HG02885 (cell line): ENCODE measurements at regions not wholly inside any gene's neighbourhood (a gene's known extent, or its start where the extent isn't known, plus 50 kb on each side); places are given as distances from the start of the nearest gene placed in this dataset.

Source experiments
- ATAC-seq: cut with Tn5 transposase; IDR thresholded peaks from one replicate; pipeline ENCODE4 v1.9.1; 2021; ENCODE audit warnings: mild to moderate bottlenecking; ENCODE audit not compliant: unreplicated experiment, poor library complexity

GRCh38 chr2:237194906-237195305 lies 109.2 kb downstream of the COPS8 start:
- ATAC-seq, result no peak

GRCh38 chr2:237195396-237196120 lies 109.9 kb downstream of the COPS8 start:
- ATAC-seq, result no peak

GRCh38 chr2:237196409-237196808 lies 110.7 kb downstream of the COPS8 start:
- no peak for ATAC-seq

- ATAC-seq, result no peak
These were observed 111.4 kb downstream of the COPS8 start for GRCh38 chr2:237196866-237197618.

- ATAC-seq, result no peak
These were observed 112.6 kb downstream of the COPS8 start for GRCh38 chr2:237198164-237198855.

- ATAC-seq, result no peak
These were observed 113.4 kb downstream of the COPS8 start for GRCh38 chr2:237199082-237199481.

- ATAC-seq, result no peak
These were observed 113.9 kb downstream of the COPS8 start for GRCh38 chr2:237199577-237199976.

- no peak for ATAC-seq
These were observed 114.8 kb downstream of the COPS8 start for GRCh38 chr2:237200462-237200861.

GRCh38 chr2:237201461-237202287 lies 116.0 kb downstream of the COPS8 start:
- ATAC-seq, result peak; percentile 89

GRCh38 chr2:237202288-237203030 lies 116.8 kb downstream of the COPS8 start:
- no peak for ATAC-seq

GRCh38 chr2:237205043-237205541 lies 119.4 kb downstream of the COPS8 start:
- ATAC-seq, result no peak

- no peak for ATAC-seq
These were observed 119.9 kb downstream of the COPS8 start for GRCh38 chr2:237205561-237205971.

- ATAC-seq, result no peak
These were observed 122.0 kb downstream of the COPS8 start for GRCh38 chr2:237207646-237208045.

GRCh38 chr2:237208373-237209260 lies 122.9 kb downstream of the COPS8 start:
- ATAC-seq, result no peak

GRCh38 chr2:237209885-237210284 lies 124.2 kb downstream of the COPS8 start:
- ATAC-seq, result no peak

- ATAC-seq, result no peak
These were observed 124.6 kb downstream of the COPS8 start for GRCh38 chr2:237210297-237210696.

GRCh38 chr2:237210763-237211162 lies 125.1 kb downstream of the COPS8 start:
- no peak for ATAC-seq
